PFSK-1 (cell line): ENCODE measurements at regions not wholly inside any gene's neighbourhood (a gene's known extent, or its start where the extent isn't known, plus 50 kb on each side); places are given as distances from the start of the nearest gene placed in this dataset.

Experiments used
- FOXP2 ChIP-seq: optimal IDR thresholded peaks from 2 replicates; pipeline ENCODE3; 2011; ENCODE audit warnings: borderline replicate concordance, control low read depth, inconsistent platforms; ENCODE audit not compliant: insufficient read depth; ENCODE audit errors: extremely low read length, extremely low read depth
- POLR2AphosphoS5 ChIP-seq: IDR thresholded peaks from 2 replicates; pipeline ENCODE4 v1.6.1; 2012; ENCODE audit warnings: low read depth, mild to moderate bottlenecking, control low read depth, low read length, moderate library complexity
- SIN3A ChIP-seq: IDR thresholded peaks from 2 replicates; pipeline ENCODE4 v1.6.1; 2012; ENCODE audit warnings: mild to moderate bottlenecking, low read length, moderate library complexity, borderline replicate concordance; ENCODE audit not compliant: insufficient read depth
- TAF1 ChIP-seq: IDR thresholded peaks from 2 replicates; pipeline ENCODE4 v1.6.1; 2012; ENCODE audit warnings: low read length, control low read depth, borderline replicate concordance; ENCODE audit not compliant: insufficient read depth
- TF ChIP-seq, protein P1 (sequence below), 2 experiments: IDR thresholded peaks; 2 replicates each; pipeline versions ENCODE4 v1.6.1 to v1.8.0; 2011 to 2012; ENCODE audit warnings: low read depth in 2 of 2, low read length in 2 of 2, control low read depth in 1 of 2, inconsistent platforms in 1 of 2, mild to moderate bottlenecking in 1 of 2, moderate library complexity in 1 of 2; ENCODE audit not compliant: insufficient read depth in 1 of 2

DNA sequence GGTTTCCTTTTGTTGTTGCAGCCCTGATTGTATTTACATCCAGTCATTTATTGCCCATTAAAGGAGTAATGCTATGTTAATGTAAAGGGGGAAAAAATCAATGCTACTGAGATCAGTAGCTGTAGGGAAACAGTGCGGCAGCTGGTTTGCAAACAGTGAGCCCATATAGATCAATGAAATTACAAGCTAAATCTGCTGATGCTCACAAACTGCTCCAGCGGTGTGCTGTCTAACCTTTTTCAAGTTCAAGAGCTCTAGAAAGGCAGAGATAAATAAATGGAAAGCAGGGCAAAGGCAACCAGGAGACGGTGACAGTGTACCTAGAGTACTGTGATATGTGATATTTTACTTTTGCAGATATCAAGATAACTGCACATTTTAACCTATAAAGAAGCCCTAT is 449.0 kb upstream of the MMS22L start:
- no peak for TF ChIP-seq FOXP2
- no peak for TF ChIP-seq POLR2AphosphoS5
- TF ChIP-seq, protein P1, sequence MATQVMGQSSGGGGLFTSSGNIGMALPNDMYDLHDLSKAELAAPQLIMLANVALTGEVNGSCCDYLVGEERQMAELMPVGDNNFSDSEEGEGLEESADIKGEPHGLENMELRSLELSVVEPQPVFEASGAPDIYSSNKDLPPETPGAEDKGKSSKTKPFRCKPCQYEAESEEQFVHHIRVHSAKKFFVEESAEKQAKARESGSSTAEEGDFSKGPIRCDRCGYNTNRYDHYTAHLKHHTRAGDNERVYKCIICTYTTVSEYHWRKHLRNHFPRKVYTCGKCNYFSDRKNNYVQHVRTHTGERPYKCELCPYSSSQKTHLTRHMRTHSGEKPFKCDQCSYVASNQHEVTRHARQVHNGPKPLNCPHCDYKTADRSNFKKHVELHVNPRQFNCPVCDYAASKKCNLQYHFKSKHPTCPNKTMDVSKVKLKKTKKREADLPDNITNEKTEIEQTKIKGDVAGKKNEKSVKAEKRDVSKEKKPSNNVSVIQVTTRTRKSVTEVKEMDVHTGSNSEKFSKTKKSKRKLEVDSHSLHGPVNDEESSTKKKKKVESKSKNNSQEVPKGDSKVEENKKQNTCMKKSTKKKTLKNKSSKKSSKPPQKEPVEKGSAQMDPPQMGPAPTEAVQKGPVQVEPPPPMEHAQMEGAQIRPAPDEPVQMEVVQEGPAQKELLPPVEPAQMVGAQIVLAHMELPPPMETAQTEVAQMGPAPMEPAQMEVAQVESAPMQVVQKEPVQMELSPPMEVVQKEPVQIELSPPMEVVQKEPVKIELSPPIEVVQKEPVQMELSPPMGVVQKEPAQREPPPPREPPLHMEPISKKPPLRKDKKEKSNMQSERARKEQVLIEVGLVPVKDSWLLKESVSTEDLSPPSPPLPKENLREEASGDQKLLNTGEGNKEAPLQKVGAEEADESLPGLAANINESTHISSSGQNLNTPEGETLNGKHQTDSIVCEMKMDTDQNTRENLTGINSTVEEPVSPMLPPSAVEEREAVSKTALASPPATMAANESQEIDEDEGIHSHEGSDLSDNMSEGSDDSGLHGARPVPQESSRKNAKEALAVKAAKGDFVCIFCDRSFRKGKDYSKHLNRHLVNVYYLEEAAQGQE (IDR thresholded peaks at IDR 0.05; ENCODE audit: insufficient read depth in 1 of 2, low read depth in 2 of 2, low read length in 2 of 2) = no peak
- TF ChIP-seq SIN3A = no peak
- TF ChIP-seq TAF1 = no peak

GRCh38 chr6:97757575-97757974 is 474.6 kb upstream of the MMS22L start:
- TF ChIP-seq, protein P1 (IDR thresholded peaks at IDR 0.05; ENCODE audit: insufficient read depth in 1 of 2, low read depth in 2 of 2, low read length in 2 of 2) = no peak
- TF ChIP-seq FOXP2 (no peak), TAF1 (no peak), SIN3A (no peak), POLR2AphosphoS5 (no peak)

DNA sequence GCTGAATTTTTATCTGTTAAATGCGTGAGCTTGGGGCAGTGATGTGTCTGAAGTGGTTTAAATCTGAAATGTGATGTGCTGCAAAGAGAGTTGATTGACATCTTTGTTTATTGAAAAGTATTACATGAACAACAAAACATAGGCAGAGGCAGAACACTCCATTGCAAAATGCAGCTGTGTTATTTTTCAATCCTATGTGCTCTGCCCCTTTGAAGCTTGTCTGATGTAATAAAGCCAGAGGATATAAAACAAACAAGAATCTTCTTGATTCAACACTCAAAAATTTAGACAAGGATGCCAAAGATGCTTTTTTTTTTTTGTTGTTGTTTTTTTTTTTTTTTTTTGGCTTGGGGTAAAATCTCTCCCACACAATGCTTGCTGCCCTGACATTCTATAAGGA is 482.4 kb upstream of the MMS22L start:
- TF ChIP-seq POLR2AphosphoS5 (no peak), SIN3A (no peak), TAF1 (no peak), FOXP2 (no peak)
- TF ChIP-seq, protein P1 (IDR thresholded peaks at IDR 0.05; ENCODE audit: insufficient read depth in 1 of 2, low read depth in 2 of 2, low read length in 2 of 2) = no peak

- TF ChIP-seq SIN3A (no peak), POLR2AphosphoS5 (no peak), TAF1 (no peak), FOXP2 (no peak)
- TF ChIP-seq, protein P1 (IDR thresholded peaks at IDR 0.05; ENCODE audit: insufficient read depth in 1 of 2, low read depth in 2 of 2, low read length in 2 of 2) = no peak
Measured at GRCh38 chr6:97771372-97771771, 488.4 kb upstream of the MMS22L start.

GRCh38 chr6:97775012-97775411 is 492.0 kb upstream of the MMS22L start:
- TF ChIP-seq TAF1 (no peak), FOXP2 (no peak), SIN3A (no peak), POLR2AphosphoS5 (no peak)
- TF ChIP-seq, protein P1 (IDR thresholded peaks at IDR 0.05; ENCODE audit: insufficient read depth in 1 of 2, low read depth in 2 of 2, low read length in 2 of 2) = no peak
